Epithelial cell of esophagus (primary cell): ENCODE measurements at regions not wholly inside any gene's neighbourhood (a gene's known extent, or its start where the extent isn't known, plus 50 kb on each side); places are given as distances from the start of the nearest gene placed in this dataset.

ENCODE experiments used
- DNase-seq: peaks from one replicate; pipeline ENCODE4 v3.0.0; 2010; ENCODE audit warnings: low read depth
- H3K4me3 ChIP-seq: 2 replicates; pipeline ENCODE4 v1.5.1; 2011; ENCODE audit warnings: mild to moderate bottlenecking, low read length, control low read depth
- TF ChIP-seq, protein P1 (sequence below): IDR thresholded peaks from 2 replicates; pipeline ENCODE4 v1.5.1; 2011; ENCODE audit warnings: low read depth, mild to moderate bottlenecking, low read length, control low read depth, inconsistent platforms; ENCODE audit not compliant: insufficient read depth; ENCODE audit errors: missing control alignments

GRCh38 chr6:71404145-71404966 is 115.7 kb downstream of the OGFRL1 start:
- DNase-seq: peak; percentile 76
- no peak overlapping the region for H3K4me3 ChIP-seq
- TF ChIP-seq, protein P1, sequence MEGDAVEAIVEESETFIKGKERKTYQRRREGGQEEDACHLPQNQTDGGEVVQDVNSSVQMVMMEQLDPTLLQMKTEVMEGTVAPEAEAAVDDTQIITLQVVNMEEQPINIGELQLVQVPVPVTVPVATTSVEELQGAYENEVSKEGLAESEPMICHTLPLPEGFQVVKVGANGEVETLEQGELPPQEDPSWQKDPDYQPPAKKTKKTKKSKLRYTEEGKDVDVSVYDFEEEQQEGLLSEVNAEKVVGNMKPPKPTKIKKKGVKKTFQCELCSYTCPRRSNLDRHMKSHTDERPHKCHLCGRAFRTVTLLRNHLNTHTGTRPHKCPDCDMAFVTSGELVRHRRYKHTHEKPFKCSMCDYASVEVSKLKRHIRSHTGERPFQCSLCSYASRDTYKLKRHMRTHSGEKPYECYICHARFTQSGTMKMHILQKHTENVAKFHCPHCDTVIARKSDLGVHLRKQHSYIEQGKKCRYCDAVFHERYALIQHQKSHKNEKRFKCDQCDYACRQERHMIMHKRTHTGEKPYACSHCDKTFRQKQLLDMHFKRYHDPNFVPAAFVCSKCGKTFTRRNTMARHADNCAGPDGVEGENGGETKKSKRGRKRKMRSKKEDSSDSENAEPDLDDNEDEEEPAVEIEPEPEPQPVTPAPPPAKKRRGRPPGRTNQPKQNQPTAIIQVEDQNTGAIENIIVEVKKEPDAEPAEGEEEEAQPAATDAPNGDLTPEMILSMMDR: no peak

- no peak overlapping the region for H3K4me3 ChIP-seq
- TF ChIP-seq, protein P1: no peak
- DNase-seq: no peak
These were observed 116.3 kb downstream of the OGFRL1 start for GRCh38 chr6:71404967-71405278.

DNA sequence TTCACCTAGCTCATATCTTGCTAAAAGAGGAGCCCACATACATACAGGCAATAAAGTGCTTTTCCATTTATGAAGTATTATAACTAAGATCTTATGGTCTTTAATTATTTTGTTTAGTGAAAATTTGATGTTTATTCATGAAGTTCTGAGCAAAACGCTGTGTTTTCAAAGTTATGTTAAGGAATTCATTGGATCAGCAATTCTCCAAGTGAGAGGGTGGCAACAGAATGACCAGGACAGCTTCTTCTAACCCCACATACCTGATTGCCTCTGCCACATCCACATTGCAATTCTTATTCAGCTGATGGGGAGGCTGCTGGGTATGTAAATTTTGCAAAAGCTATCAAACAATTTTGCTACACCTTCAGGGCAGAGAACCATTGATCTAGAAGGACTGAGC is 116.8 kb downstream of the OGFRL1 start:
- DNase-seq: no peak
- TF ChIP-seq, protein P1: no peak
- H3K4me3 ChIP-seq: no peak overlapping the region

GRCh38 chr6:71406865-71407860 is 118.6 kb downstream of the OGFRL1 start:
- TF ChIP-seq, protein P1: no peak
- no peak overlapping the region for H3K4me3 ChIP-seq
- DNase-seq: peak; percentile 20

DNA sequence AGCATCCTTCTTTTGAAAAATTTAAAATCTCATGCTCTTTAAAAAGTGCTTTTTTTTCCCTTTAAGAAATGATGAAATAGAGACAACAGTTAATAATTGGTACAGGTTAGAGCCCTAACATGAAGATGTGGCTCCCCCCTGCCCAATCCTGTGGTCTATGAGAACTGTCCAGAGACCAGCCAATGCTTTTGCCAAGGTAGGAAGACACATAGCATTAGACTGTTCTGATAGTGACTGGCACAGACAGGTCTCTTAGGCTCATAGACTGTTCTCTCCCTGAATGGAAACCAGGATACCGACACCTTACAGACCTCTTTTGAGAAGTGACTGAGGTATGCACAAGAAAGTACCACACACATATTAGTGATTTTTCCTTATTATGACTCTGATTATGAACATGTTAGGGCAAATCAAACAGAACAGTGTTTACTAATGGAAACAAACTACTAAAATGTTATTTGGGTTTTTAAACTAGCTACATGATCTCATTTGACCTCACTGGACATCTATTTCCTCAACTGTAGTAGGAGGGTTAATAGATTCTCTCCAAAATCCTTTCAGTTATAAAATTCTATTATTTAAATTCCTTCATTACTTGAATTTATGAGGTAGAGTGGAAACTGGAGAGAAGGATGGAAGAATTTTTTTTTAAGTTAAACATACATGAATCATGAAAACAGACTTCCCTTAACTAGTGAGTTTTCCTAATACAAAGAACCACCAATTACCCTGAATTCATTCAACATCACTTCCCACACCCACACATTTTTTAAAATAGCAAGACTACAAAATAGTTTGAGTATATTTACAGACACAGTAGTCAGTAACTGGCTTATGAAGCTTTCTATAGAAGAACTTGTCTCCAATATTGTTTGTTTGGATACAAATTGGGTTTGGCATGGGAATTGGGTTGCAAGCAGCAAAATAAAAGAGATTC is 120.4 kb downstream of the OGFRL1 start:
- TF ChIP-seq, protein P1: no peak
- peak; percentile 24 for DNase-seq
- H3K4me3 ChIP-seq: no peak overlapping the region

DNA sequence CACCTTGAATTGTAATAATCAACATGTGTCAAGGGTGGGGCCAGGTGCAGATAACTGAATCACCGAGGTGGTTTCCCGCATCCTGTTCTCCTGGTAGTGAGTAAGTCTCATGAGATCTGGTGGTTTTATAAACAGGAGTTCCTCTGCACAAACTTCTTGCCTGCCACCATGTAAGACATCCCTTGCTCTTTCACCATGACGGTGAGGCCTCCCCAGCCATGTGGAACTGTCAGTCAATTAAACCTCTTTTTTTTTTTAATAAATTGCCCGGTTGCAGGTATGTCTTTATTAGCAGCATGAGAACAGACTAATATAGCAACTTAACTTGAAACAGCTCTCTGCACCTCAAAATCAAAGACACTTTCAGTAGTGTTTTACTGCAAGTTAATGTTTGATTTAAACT is 121.6 kb downstream of the OGFRL1 start:
- TF ChIP-seq, protein P1: no peak
- H3K4me3 ChIP-seq: no peak overlapping the region
- peak; percentile 92 for DNase-seq
